ENCODE measurements at regions not wholly inside any gene's neighbourhood (a gene's known extent, or its start where the extent isn't known, plus 50 kb on each side); places are given as distances from the start of the nearest gene placed in this dataset.
A peak's percentile ranks its signal among the peaks of the same experiment; 100 is the strongest.
"Not testable (repeated sequence)": the region's sequence is repeated elsewhere in the genome, so short reads cannot be mapped to it uniquely, and the experiment has no call there.

GRCh38 chr9:38518826-38519225 is 94.6 kb upstream of the IGFBPL1 start:
- DNase-seq = no peak

- DNase-seq = peak; percentile 20
Measured at GRCh38 chr9:38516273-38516672, 92.0 kb upstream of the IGFBPL1 start.

GRCh38 chr9:38515055-38515454 is 90.8 kb upstream of the IGFBPL1 start:
- DNase-seq = peak; percentile 25

GRCh38 chr9:38510340-38510739 is 86.1 kb upstream of the IGFBPL1 start:
- not testable (repeated sequence) for DNase-seq

GRCh38 chr9:38507587-38507986 is 83.3 kb upstream of the IGFBPL1 start:
- DNase-seq = no peak

- DNase-seq = not testable (repeated sequence)
Measured at GRCh38 chr9:38500171-38500570, 75.9 kb upstream of the IGFBPL1 start.

- DNase-seq = not testable (repeated sequence)
Measured at GRCh38 chr9:38498551-38498950, 74.3 kb upstream of the IGFBPL1 start.

GRCh38 chr9:38489057-38489456 is 64.8 kb upstream of the IGFBPL1 start:
- DNase-seq = no peak

GRCh38 chr9:38488156-38488698 is 64.0 kb upstream of the IGFBPL1 start:
- no peak for DNase-seq

GRCh38 chr9:38487418-38488155 is 63.3 kb upstream of the IGFBPL1 start:
- not testable (repeated sequence) for DNase-seq

- DNase-seq = no peak
Measured at GRCh38 chr9:38486837-38487236, 62.6 kb upstream of the IGFBPL1 start.

- no peak for DNase-seq
Measured at GRCh38 chr9:38486056-38486615, 61.9 kb upstream of the IGFBPL1 start.

GRCh38 chr9:38484076-38484665 is 59.9 kb upstream of the IGFBPL1 start:
- DNase-seq = not testable (repeated sequence)

- DNase-seq = no peak
Measured at GRCh38 chr9:38482918-38483592, 58.8 kb upstream of the IGFBPL1 start.

GRCh38 chr9:38478211-38478610 is 54.0 kb upstream of the IGFBPL1 start:
- no peak for DNase-seq

- DNase-seq = peak; percentile 93
Measured at GRCh38 chr9:38474476-38474875, 50.2 kb upstream of the IGFBPL1 start.
